Panc1 (cell line): ENCODE measurements at regions not wholly inside any gene's neighbourhood (a gene's known extent, or its start where the extent isn't known, plus 50 kb on each side); places are given as distances from the start of the nearest gene placed in this dataset.

Source experiments
- CTCF ChIP-seq: fragments of 450-650 bp; IDR thresholded peaks from 2 replicates; pipeline ENCODE4 v1.5.1; 2017; ENCODE audit warnings: mild to moderate bottlenecking
- POLR2AphosphoS5 ChIP-seq: IDR thresholded peaks from 2 replicates; pipeline ENCODE4 v1.6.1; 2012; ENCODE audit warnings: mild to moderate bottlenecking, low read depth, low read length, moderate library complexity
- REST ChIP-seq, 2 experiments: IDR thresholded peaks; 2 replicates each; pipeline ENCODE4 v1.6.1; 2011 to 2012; ENCODE audit warnings: low read depth in 2 of 2, control low read depth in 1 of 2, low read length in 1 of 2, mild to moderate bottlenecking in 1 of 2, moderate library complexity in 1 of 2; ENCODE audit not compliant: insufficient read depth in 1 of 2
- SIN3A ChIP-seq: IDR thresholded peaks from 2 replicates; pipeline ENCODE4 v1.6.1; 2012; ENCODE audit warnings: low read depth, mild to moderate bottlenecking, low read length, moderate library complexity, borderline replicate concordance; ENCODE audit not compliant: insufficient read depth

- TF ChIP-seq CTCF = no peak
- no peak for TF ChIP-seq POLR2AphosphoS5
- TF ChIP-seq SIN3A = no peak
- TF ChIP-seq REST (IDR thresholded peaks at IDR 0.05; ENCODE audit: insufficient read depth in 1 of 2, low read depth in 2 of 2, low read length in 1 of 2) = no peak
Measured at GRCh38 chr11:12623869-12624268, 50.4 kb upstream of the TEAD1 start.
